NCI-H1694 treated with DMSO at 0.1 percent for 48 hours (cell line): ENCODE measurements at regions not wholly inside any gene's neighbourhood (a gene's known extent, or its start where the extent isn't known, plus 50 kb on each side); places are given as distances from the start of the nearest gene placed in this dataset.

Experiments
- DNase-seq: peaks from one replicate; lab custom pipeline; 2025; lab: John Stamatoyannopoulos, UW

- DNase-seq: no peak
Observed at GRCh38 chr13:26989957-26990713, 181.5 kb downstream of the USP12 start.

- DNase-seq: no peak
Observed at GRCh38 chr13:26989261-26989956, 182.2 kb downstream of the USP12 start.

DNA sequence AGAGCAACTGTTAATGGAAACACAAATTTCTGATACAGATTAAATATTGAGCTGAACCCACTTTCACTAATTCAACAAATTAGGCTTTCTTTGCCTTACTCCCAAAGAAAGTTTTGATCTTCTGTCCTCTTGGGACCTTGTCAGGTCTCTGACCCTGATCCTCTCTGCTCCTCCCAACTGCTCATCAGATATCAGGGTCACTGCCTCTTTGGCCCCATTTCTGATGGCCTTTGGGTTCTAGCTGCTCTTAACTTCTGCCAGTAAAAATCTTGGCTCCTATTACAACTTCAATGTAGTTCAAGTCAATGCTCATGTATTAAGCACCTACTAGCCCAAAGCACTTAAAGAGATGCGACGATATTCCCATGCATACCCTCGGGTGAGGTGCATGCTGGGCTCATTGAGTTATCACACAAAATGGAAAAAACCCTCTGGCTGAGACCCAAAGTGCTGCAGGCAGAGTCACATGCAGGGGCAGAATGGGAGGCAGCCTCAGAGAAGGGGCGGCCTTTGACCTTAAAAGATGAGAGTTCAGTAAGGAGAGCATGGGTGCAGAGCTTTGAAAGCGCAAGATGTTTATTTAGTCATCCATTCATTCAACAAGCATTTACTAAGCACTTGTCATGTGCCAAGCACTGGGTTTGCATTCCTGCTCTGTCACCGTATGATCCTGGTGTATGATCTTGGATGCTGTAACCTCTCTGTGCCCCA lies 183.4 kb downstream of the USP12 start:
- no peak for DNase-seq

DNA sequence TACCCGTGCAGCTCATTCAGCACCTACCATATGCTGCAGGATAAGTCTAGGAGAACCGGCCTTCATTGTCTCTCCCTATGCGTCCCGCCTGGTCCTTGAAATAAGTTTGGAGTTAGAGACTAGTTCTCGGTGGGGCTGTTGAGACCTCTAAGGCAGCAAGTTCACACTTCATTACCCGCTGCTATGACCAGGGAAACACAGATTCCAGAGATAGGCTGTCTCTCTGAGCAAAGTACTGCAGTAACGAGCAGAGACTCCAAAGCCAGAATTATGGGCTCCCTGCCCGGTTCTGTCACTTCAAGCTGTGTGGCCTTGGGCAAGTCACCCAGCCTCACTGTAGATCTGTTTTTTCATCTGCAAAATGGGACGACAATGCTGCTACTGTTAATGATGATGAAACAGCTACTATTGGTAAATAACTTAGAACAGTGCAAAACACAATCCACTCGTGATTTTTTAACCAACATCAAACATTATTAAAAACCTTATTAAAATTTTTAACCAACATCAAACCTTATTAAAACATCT lies 184.1 kb downstream of the USP12 start:
- DNase-seq: no peak

DNA sequence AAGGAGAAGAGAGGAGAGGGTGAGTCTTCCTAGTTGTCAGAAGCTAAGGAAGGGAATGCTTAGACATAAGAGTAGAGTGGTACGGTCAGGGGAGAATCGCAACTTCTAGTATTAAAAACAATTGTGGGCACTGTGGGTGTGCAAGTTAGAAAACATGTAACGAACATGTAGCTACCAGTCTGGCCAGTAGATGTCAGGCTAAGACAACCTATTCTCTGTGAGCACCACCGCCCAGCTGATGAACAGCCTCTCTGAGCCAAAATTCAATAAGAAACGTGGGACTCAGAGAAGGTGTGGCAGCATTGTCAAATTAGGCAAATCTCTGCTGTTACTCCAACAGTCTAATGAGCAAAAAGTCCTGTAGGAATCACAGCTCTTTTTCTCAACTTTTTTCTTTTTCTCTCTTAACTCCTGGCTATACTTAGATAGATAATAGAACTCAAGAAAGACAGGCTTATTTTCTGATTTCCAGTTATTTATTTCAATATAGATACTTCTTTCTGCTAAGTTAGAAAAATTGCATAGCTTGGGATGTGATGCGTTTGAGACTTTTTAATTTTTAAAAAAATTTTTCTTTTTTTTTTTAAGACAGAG lies 186.2 kb downstream of the USP12 start:
- peak; percentile 84 for DNase-seq

GRCh38 chr13:26984337-26984736 lies 187.3 kb downstream of the USP12 start:
- no peak for DNase-seq

DNA sequence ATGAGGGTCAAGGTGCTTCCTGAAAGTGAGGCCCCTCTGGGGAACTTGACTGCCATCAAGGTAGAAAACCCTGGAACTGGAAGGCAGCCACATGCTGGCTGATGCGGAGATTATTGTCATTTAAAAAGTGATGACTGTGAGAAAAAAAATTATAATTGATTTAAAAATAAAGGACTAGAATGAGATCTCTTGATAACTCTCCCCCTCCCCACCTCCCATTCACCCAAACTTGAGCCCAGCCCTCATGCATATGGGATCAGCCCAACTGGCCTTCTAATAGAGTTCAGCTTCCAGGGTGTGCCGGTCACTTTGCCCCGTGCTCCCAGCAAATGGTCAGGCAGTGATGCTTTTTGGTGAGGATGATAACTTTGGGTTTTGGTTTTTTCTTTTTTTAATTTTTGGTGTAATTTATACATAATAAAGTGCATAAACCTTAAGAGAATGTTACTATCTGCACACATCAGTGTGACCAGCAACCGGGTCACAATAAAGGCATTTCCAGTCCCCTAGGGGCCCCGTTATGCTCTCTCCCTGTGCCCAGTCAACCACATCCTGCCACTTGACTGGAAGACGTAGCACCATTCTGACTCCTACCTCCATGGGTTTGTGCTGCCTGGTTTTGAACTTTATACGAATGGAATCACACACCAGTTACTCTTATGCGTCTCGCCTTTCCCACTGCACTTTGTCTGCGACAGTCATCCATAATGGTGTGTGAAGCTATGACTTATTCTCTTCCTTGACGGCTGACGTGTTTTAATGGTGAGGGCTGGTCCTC lies 187.9 kb downstream of the USP12 start:
- DNase-seq: no peak

DNA sequence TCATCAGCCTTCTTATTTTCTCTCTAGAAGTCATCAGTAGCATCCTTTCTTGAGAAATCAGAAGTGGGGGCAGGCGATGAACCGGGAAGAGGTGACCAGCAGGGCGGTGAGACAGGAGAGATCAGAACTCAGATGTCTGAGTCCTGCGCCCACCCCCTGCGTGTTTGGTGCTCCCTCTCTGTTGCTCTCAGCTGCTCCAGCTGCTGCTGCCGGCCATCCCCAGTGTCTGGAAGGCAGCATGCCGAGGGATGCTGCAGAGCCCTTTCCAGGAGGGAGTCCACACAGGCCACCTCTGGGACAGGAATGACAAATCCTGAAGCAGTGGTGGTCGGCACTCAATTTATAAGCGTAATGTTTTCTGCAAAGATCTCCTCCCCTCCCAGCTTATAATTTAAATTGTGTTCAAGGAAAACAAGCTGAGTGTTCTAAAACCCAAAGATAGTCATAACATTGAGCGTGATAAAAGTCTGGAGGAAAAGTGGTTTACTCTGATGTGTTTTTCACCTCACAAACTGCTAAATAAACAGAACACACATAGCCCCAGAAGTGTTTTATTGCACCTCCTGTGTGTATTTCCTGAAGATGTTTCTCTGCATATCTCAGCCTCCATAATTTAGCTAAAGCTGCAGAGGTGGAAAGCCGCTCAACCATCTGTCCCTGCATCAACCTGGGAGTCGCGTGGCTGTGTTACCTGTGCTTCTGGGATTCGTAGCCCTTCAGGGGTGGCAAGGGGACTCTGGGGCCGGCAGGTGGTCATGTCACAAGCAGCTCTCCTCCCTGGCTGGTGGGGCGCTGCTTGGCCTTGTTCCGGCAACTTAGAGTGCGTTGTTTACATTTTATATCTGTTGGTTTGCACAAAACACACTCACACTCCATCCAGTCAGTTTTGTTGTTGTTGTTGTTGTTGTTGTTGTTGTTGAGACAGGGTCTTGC lies 191.2 kb downstream of the USP12 start:
- no peak for DNase-seq

- no peak for DNase-seq
Observed at GRCh38 chr13:26979334-26979733, 192.3 kb downstream of the USP12 start.

GRCh38 chr13:26978081-26978860 lies 193.3 kb downstream of the USP12 start:
- DNase-seq: no peak

- DNase-seq: no peak
Observed at GRCh38 chr13:26977541-26977940, 194.1 kb downstream of the USP12 start.

GRCh38 chr13:26976313-26976712 lies 195.3 kb downstream of the USP12 start:
- no peak for DNase-seq

- DNase-seq: no peak
Observed at GRCh38 chr13:26973946-26974345, 197.7 kb downstream of the USP12 start.

DNA sequence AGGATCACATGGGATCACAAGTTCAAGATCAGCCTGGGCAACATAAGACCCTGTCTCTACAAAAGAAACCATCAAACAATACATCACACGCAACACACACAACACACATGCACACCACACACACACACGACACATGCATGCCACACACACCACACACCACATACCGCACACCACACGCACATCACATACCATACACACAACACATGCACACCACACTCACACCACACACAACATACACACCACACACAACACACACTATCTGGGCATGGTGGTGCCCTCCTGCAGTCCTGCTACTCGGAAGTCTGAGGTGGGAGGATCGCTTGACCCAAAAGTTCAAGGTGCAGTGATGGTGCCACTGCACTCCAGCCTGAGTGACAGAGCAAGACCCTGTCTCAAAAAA lies 198.3 kb downstream of the USP12 start:
- no peak for DNase-seq

DNA sequence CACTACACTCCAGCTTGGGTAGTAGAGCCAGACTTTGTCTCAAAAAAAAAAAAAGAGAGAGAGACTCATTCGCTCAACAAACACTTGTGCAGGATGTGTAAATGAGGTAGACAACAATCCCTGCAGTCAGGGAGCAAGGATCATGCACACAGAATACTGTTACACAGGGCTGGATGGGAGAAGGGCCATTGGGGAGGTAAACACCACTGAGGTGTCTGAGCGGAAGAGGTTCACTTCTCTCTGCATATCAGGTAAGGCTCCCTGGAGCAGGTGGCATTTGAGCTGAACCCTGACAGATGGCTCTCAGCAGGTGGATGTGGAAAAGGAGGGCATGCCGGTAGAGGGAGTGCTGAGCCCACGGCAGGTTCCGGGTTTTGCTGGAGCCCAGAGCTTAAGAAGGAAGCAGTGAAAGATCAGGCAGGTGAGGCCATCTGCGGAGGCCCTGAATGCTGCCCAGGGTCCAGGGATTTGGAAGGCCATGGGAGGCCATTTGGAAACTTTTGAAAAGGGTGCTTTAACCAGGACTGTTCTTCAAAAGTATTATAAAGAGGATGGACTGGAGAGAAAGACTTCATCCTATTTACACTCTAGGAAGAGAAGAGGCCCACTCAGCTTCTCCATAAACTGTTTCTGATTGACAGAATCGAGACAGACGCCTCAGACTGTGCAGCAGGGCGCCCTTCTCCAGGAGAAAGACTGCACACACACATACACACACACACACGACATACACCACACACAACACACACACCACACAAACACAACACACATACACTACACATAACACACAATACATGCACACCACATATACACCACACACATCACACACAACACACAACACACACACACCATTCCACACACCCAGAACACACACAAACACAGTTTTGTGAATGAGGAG lies 199.4 kb downstream of the USP12 start:
- DNase-seq: peak; percentile 71

DNA sequence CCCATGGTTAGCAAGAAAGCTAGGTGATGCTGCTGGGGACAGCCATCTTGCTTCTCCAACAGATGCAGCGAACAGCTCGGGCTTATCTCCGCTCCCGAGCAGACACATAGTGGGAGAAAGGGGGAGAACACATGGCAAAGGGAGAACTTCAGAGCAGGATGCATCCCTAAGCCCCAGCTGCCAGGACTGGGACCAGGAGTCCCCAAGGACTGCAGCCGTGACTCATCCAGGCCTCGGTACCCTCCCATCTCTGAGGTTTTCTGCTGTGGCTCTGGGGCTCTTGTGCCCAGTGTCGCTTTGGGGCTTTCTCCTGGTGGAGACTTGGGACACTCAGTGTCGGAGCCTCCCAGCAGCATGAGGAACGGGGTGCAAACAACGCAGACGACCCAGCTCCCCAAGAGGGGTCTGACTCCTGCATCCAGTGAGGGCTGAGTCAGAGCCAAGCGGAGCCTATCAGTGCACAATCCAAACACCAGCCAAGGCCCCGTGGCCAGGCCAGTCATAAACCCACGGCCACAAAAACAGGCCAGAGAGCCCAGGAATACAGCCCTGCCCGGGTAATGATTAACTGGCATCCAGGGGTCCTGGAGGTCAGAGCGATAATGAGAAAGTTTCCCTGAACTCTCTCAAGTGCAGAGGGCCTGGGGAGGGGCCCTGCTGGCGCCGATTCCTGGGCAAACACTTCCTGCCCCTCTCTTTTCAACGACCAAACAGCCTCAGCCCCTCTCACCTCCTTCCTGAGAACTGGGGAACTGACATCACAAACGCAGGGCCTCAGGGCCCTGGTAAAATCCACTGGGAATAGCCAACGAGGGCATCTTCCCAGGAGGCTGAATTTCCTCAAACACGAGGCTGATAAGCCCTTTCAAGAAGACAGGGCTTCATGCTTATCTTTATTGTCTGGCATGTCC lies 202.9 kb downstream of the USP12 start:
- DNase-seq: peak; percentile 80
